GM18951 (cell line): ENCODE measurements at regions not wholly inside any gene's neighbourhood (a gene's known extent, or its start where the extent isn't known, plus 50 kb on each side); places are given as distances from the start of the nearest gene placed in this dataset.

Source experiments
- POLR2A ChIP-seq: IDR thresholded peaks from 4 replicates; pipeline ENCODE4 v1.6.1; 2011; ENCODE audit warnings: mild to moderate bottlenecking; ENCODE audit not compliant: insufficient read length, insufficient read depth; ENCODE audit errors: extremely low read depth
- in situ Hi-C: fragments of 300-500 bp; cut with MboI; formaldehyde crosslinking; loops from one replicate; pipeline ENCODE4 v1.12.0; 2022; ENCODE audit warnings: low sequenced_read_pairs, mixed read lengths, inconsistent platforms; ENCODE audit not compliant: unreplicated experiment

- peak; percentile 51 for TF ChIP-seq POLR2A
- in situ Hi-C loops: loop anchor here (5.0 kb wide), 1 partner anchor 46 kb away; no protein-coding TSS in a partner anchor
Observed at GRCh38 chr14:105850853-105851581, 324.6 kb downstream of the TMEM121 start.

DNA sequence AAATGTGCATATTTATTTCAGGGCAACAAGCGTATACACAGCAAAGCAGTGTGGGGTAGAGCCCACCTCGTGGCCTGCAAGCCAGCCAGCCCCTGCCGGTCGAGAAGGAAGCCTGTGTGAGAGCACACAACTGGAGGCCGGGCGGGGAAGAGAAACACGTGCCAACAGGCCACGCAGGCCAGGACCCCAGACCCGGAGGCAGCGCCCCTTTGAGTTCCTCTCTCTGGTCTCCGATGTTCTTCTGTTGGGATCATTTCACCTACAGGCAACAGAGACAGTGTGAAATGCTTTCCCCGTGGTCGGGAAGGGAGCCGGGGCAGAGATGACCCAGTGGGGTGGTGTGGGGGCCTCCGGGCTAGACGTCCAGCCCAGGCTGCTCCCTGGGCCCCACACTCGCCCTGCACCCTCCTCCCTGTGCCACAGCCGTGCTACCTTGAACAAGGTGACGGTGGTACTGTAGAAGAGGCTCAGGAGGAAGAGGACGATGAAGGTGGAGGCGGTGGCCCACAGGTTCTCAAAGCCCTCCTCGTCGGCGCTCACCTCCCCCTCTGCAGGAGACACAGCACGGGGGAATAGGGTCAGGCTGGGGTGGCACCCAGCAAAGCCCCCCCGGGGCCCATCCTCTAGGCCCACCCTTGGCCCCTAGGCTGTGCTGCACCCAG lies 325.5 kb downstream of the TMEM121 start:
- in situ Hi-C loops: loop anchor here (5.0 kb wide), 1 partner anchor 45 kb away; no protein-coding TSS in a partner anchor
- no peak for TF ChIP-seq POLR2A

GRCh38 chr14:105852378-105853088 lies 326.1 kb downstream of the TMEM121 start:
- in situ Hi-C loops: loop anchor here (5.0 kb wide), 1 partner anchor 45 kb away; no protein-coding TSS in a partner anchor
- peak; percentile 60 for TF ChIP-seq POLR2A

GRCh38 chr14:105853089-105853906 lies 326.9 kb downstream of the TMEM121 start:
- in situ Hi-C loops: loop anchor here (5.0 kb wide), 1 partner anchor 44 kb away; no protein-coding TSS in a partner anchor
- peak; percentile 89 for TF ChIP-seq POLR2A

GRCh38 chr14:105853907-105854599 lies 327.7 kb downstream of the TMEM121 start:
- in situ Hi-C loops: loop anchor here (5.0 kb wide), 1 partner anchor 43 kb away; no protein-coding TSS in a partner anchor
- peak; percentile 68 for TF ChIP-seq POLR2A

GRCh38 chr14:105854600-105855245 lies 328.3 kb downstream of the TMEM121 start:
- in situ Hi-C loops: loop anchor here (5.0 kb wide), 1 partner anchor 43 kb away; no protein-coding TSS in a partner anchor
- TF ChIP-seq POLR2A: peak; percentile 45

DNA sequence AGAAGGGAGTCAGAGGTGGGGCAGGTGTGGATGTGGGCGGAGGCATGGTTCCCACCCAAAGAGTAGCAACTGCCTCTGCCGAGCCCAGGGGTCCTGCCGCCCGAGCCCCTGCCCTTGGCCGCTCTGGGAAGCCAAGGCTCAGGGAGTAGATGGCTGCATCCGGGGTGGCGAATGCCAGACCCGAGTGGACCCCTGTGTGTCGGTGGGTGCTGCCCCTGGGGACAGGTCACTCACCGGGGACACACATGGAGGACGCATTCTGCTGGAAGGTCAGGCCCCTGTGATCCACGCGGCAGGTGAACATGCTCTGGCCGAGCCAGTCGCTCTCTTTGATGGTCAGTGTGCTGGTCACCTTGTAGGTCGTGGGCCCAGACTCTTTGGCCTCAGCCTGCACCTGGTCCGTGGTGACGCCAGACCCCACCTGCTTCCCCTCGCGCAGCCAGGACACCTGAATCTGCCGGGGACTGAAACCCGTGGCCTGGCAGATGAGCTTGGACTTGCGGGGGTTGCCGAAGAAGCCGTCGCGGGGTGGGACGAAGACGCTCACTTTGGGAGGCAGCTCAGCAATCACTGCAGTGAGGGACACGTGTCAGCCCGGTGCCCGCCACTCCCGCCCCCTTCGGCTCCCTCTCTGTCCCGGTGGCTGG lies 329.0 kb downstream of the TMEM121 start:
- peak; percentile 76 for TF ChIP-seq POLR2A
- in situ Hi-C loops: no loop called here

DNA sequence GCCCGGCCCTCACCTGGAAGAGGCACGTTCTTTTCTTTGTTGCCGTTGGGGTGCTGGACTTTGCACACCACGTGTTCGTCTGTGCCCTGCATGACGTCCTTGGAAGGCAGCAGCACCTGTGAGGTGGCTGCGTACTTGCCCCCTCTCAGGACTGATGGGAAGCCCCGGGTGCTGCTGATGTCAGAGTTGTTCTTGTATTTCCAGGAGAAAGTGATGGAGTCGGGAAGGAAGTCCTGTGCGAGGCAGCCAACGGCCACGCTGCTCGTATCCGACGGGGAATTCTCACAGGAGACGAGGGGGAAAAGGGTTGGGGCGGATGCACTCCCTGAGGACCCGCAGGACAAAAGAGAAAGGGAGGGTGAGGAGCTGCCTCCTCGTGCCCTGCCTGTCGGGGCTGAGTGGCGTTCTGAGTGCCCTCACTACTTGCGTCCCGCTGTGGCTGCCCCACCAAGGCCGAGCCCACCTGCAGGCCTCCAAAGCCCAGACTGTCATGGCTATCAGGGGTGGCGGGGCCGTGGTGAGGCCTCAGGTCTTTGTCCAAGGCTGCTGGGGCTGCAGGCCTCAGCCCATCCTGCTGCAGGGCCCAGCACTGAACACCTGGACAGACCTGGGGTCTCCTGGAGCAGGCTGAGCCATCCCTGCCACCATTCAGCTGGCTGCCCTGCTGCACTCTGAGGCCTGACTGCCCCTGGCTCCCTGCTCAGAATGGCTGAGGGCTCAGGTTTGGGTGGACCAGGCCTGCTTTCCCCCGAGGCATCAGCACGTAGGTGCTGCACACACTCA lies 329.7 kb downstream of the TMEM121 start:
- in situ Hi-C loops: no loop called here
- peak; percentile 70 for TF ChIP-seq POLR2A

DNA sequence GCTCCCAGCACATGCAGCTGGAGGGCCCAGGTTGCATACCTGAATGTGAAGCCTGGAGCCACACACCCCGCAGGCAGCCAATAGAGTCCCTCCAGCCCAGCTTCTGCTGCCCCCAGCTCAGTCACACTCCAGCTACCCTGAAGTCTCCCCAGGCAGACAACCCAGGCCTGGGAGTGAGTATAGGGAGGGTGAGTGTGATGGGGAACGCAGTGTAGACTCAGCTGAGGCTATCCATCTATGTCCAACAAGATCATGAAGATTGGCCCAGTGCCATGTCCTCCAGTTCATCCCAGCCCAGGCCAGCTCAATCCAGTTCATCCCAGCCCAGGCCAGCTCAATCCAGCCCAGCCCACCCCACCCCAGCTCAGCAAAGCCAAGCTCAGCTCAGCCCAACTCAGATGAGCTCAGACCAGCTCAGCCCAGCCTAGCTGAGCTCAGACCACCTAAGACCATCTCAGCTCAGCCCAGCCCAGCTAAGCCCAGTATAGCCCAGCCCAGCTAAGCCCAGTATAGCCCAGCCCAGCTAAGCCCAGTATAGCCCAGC lies 330.4 kb downstream of the TMEM121 start:
- TF ChIP-seq POLR2A: no peak
- in situ Hi-C loops: no loop called here

DNA sequence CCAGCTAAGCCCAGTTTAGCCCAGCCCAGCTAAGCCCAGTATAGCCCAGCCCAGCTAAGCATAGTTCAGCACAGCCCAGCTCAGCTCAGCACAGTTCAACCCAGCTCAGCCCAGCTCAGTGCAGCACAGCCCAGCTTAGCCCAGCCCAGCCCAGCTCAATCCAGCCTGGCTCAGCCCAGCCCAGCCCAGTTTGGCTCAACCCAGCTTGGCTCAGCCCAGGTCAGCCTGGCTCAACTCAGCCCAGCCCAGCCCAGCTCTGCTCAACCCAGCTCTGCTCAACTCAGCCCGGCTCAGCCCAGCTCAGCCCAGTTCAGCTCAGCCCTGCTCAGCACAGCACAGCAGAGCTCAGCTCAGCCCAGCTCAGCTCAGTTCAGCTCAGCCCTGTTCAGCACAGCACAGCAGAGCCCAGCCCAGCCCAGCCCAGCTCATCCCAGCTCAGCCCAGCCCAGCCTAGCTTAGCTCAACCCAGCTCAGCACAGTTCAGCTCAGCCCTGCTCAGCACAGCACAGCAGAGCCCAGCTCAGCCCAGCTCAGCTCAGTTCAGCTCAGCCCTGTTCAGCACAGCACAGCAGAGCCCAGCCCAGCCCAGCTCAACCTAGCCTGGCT lies 330.9 kb downstream of the TMEM121 start:
- peak; percentile 70 for TF ChIP-seq POLR2A
- in situ Hi-C loops: no loop called here
